ENCODE measurements at regions not wholly inside any gene's neighbourhood (a gene's known extent, or its start where the extent isn't known, plus 50 kb on each side); places are given as distances from the start of the nearest gene placed in this dataset.

- in situ Hi-C loops (cut with HindIII; ENCODE audit: low sequenced_read_pairs), result no loop called here
- no peak for DNase-seq (ENCODE audit: low read depth)
- H3K4me3 ChIP-seq (ENCODE audit: low read depth, low read length), result no peak overlapping the region
- no peak for TF ChIP-seq CTCF (IDR thresholded peaks at IDR 0.05; ENCODE audit: low read depth, low read length, missing control alignments)
Observed at GRCh38 chr14:97250931-97251330, 453.7 kb downstream of the VRK1 start.

GRCh38 chr14:97251491-97252155, 454.4 kb downstream of the VRK1 start:
- no peak for DNase-seq (ENCODE audit: low read depth)
- no peak for TF ChIP-seq CTCF (IDR thresholded peaks at IDR 0.05; ENCODE audit: low read depth, low read length, missing control alignments)

GRCh38 chr14:97253756-97254155, 456.6 kb downstream of the VRK1 start:
- no peak for TF ChIP-seq CTCF (IDR thresholded peaks at IDR 0.05; ENCODE audit: low read depth, low read length, missing control alignments)
- no peak for DNase-seq (ENCODE audit: low read depth)
- no peak overlapping the region for H3K4me3 ChIP-seq (ENCODE audit: low read depth, low read length)
- in situ Hi-C loops (cut with HindIII; ENCODE audit: low sequenced_read_pairs), result no loop called here

More at GRCh38 chr14:97251491-97252155, 454.4 kb downstream of the VRK1 start:
- in situ Hi-C loops (cut with HindIII; ENCODE audit: low sequenced_read_pairs), result no loop called here
- no peak overlapping the region for H3K4me3 ChIP-seq (ENCODE audit: low read depth, low read length)

GRCh38 chr14:97262336-97262735, 465.2 kb downstream of the VRK1 start:
- H3K4me3 ChIP-seq (ENCODE audit: low read depth, low read length), result no peak overlapping the region
- in situ Hi-C loops (cut with HindIII; ENCODE audit: low sequenced_read_pairs), result no loop called here
- TF ChIP-seq CTCF (IDR thresholded peaks at IDR 0.05; ENCODE audit: low read depth, low read length, missing control alignments), result no peak
- no peak for DNase-seq (ENCODE audit: low read depth)

GRCh38 chr14:97264516-97265230, 467.5 kb downstream of the VRK1 start:
- no peak for TF ChIP-seq CTCF (IDR thresholded peaks at IDR 0.05; ENCODE audit: low read depth, low read length, missing control alignments)
- in situ Hi-C loops (cut with HindIII; ENCODE audit: low sequenced_read_pairs), result no loop called here
- DNase-seq (ENCODE audit: low read depth), result no peak
- H3K4me3 ChIP-seq (ENCODE audit: low read depth, low read length), result no peak overlapping the region

- in situ Hi-C loops (cut with HindIII; ENCODE audit: low sequenced_read_pairs), result no loop called here
- no peak for TF ChIP-seq CTCF (IDR thresholded peaks at IDR 0.05; ENCODE audit: low read depth, low read length, missing control alignments)
- DNase-seq (ENCODE audit: low read depth), result peak; percentile 67
- H3K4me3 ChIP-seq (ENCODE audit: low read depth, low read length), result no peak overlapping the region
Observed at GRCh38 chr14:97266653-97267052, 469.5 kb downstream of the VRK1 start.
